Fibroblast of lung (primary cell): ENCODE measurements at regions not wholly inside any gene's neighbourhood (a gene's known extent, or its start where the extent isn't known, plus 50 kb on each side); places are given as distances from the start of the nearest gene placed in this dataset.

Experiments
- CTCF ChIP-seq, 2 donors: IDR thresholded peaks in 1 of 2; conservative IDR thresholded peaks in 1 of 2; 1 replicate in 1 of 2; 2 replicates in 1 of 2; pipeline ENCODE4 v1.5.1; 2011 to 2012; ENCODE audit warnings: low read length in 2 of 2, control low read depth in 1 of 2, inconsistent platforms in 1 of 2, low read depth in 1 of 2, mild to moderate bottlenecking in 1 of 2
- EZH2 ChIP-seq: IDR thresholded peaks from 2 replicates; pipeline ENCODE4 v1.5.1; 2012; ENCODE audit warnings: low read length, control low read depth, mild to moderate bottlenecking; ENCODE audit errors: missing control alignments

DNA sequence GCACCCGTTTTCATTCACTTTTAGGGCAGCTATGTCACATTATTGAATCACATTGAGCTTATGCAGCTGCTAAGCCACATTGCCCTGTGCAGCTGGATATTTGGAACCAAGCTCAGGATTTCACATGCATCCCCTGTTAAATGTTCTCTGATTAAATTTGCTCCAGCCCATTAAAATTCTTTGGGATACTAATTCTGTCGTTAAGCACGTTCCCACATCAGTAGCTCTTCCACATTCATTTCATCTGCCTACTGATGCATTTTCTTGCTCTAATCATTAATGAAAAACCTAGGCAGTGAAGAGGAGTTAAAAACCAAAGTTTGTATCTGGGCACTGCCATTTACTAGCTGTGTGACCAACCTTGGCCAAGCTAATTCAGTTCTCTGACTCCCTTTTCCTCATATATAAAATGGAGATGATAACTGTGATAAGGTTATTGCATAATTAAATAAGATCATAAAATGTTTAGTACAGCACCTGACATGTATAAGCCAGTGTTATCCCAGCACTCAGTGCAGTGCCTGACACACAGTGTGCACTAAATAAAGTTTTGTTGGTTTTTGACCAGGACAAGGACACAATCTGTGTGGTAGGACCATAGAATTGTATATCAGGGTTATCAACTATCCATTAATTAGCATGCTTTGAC lies 222.2 kb upstream of the ATP11B start:
- no peak for TF ChIP-seq CTCF (conservative IDR thresholded peaks at IDR 0.05 in 1 of 2, IDR thresholded peaks at IDR 0.05 in 1 of 2; ENCODE audit: low read depth in 1 of 2, low read length in 2 of 2)
- no peak for TF ChIP-seq EZH2
